Esophagus squamous epithelium (tissue), 4 donors: ENCODE measurements at regions not wholly inside any gene's neighbourhood (a gene's known extent, or its start where the extent isn't known, plus 50 kb on each side); places are given as distances from the start of the nearest gene placed in this dataset.

Experiments used
- POLR2A ChIP-seq, 4 donors: fragments of 450-650 bp; IDR thresholded peaks; one replicate each; pipeline ENCODE4 v1.6.1; 2017; ENCODE audit warnings: antibody characterized with exemption in 4 of 4, mild to moderate bottlenecking in 4 of 4, moderate library complexity in 3 of 4
- TF ChIP-seq, protein P1 (sequence below), 6 experiments: fragments of 450-650 bp in 4 of 6; fragments of 200-600 bp in 2 of 6; sonication (generic) in 2 of 6; IDR thresholded peaks; one replicate each; pipeline ENCODE4 v1.5.1; 2016 to 2019; ENCODE audit warnings: antibody characterized with exemption in 6 of 6, mild to moderate bottlenecking in 4 of 6, moderate library complexity in 4 of 6

- TF ChIP-seq, protein P1, sequence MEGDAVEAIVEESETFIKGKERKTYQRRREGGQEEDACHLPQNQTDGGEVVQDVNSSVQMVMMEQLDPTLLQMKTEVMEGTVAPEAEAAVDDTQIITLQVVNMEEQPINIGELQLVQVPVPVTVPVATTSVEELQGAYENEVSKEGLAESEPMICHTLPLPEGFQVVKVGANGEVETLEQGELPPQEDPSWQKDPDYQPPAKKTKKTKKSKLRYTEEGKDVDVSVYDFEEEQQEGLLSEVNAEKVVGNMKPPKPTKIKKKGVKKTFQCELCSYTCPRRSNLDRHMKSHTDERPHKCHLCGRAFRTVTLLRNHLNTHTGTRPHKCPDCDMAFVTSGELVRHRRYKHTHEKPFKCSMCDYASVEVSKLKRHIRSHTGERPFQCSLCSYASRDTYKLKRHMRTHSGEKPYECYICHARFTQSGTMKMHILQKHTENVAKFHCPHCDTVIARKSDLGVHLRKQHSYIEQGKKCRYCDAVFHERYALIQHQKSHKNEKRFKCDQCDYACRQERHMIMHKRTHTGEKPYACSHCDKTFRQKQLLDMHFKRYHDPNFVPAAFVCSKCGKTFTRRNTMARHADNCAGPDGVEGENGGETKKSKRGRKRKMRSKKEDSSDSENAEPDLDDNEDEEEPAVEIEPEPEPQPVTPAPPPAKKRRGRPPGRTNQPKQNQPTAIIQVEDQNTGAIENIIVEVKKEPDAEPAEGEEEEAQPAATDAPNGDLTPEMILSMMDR (IDR thresholded peaks at IDR 0.05) = no peak
- TF ChIP-seq POLR2A (IDR thresholded peaks at IDR 0.05) = no peak
Measured at GRCh38 chrX:128769495-128769894, 717.3 kb upstream of the ACTRT1 start.
